Cardiac septum (tissue), 1 donor: ENCODE measurements at regions not wholly inside any gene's neighbourhood (a gene's known extent, or its start where the extent isn't known, plus 50 kb on each side); places are given as distances from the start of the nearest gene placed in this dataset.

Source experiments
- DNase-seq: peaks from one replicate; pipeline ENCODE4 v3.0.0-alpha.2; 2020; ENCODE audit warnings: low spot score
- intact Hi-C: fragments of 100-400 bp; cut with DNase I; formaldehyde crosslinking; loops from one replicate; pipeline ENCODE4 v1.14.0; 2022
- donor health status: DM: no; HTN: no; CAD: no.

GRCh38 chr7:89757910-89758309 lies 396.4 kb upstream of the STEAP1 start:
- intact Hi-C loops, result no loop called here
- DNase-seq, result no peak

GRCh38 chr7:89760690-89761089 lies 393.6 kb upstream of the STEAP1 start:
- intact Hi-C loops, result no loop called here
- no peak for DNase-seq

- DNase-seq, result peak; percentile 68
- intact Hi-C loops, result no loop called here
These were observed 393.1 kb upstream of the STEAP1 start for GRCh38 chr7:89761173-89761572.

- intact Hi-C loops, result no loop called here
- no peak for DNase-seq
These were observed 384.1 kb upstream of the STEAP1 start for GRCh38 chr7:89770161-89770560.

GRCh38 chr7:89771003-89771636 lies 383.1 kb upstream of the STEAP1 start:
- intact Hi-C loops, result no loop called here
- DNase-seq, result no peak

GRCh38 chr7:89772276-89772675 lies 382.0 kb upstream of the STEAP1 start:
- no peak for DNase-seq
- intact Hi-C loops, result no loop called here

- intact Hi-C loops, result no loop called here
- DNase-seq, result no peak
These were observed 380.7 kb upstream of the STEAP1 start for GRCh38 chr7:89773611-89774010.

- no peak for DNase-seq
- intact Hi-C loops, result no loop called here
These were observed 378.8 kb upstream of the STEAP1 start for GRCh38 chr7:89775459-89775858.

GRCh38 chr7:89776980-89777379 lies 377.3 kb upstream of the STEAP1 start:
- intact Hi-C loops, result no loop called here
- DNase-seq, result no peak

- DNase-seq, result no peak
- intact Hi-C loops, result no loop called here
These were observed 376.8 kb upstream of the STEAP1 start for GRCh38 chr7:89777499-89777898.

GRCh38 chr7:89780291-89780690 lies 374.0 kb upstream of the STEAP1 start:
- no peak for DNase-seq
- intact Hi-C loops, result no loop called here

- DNase-seq, result no peak
- intact Hi-C loops, result no loop called here
These were observed 357.8 kb upstream of the STEAP1 start for GRCh38 chr7:89796481-89796880.

GRCh38 chr7:89797965-89798598 lies 356.2 kb upstream of the STEAP1 start:
- no peak for DNase-seq
- intact Hi-C loops, result no loop called here

- peak; percentile 44 for DNase-seq
- intact Hi-C loops, result no loop called here
These were observed 355.7 kb upstream of the STEAP1 start for GRCh38 chr7:89798599-89798996.

- DNase-seq, result no peak
- intact Hi-C loops, result no loop called here
These were observed 353.5 kb upstream of the STEAP1 start for GRCh38 chr7:89800761-89801160.

- intact Hi-C loops, result no loop called here
- no peak for DNase-seq
These were observed 345.0 kb upstream of the STEAP1 start for GRCh38 chr7:89809291-89809690.

GRCh38 chr7:89813081-89813480 lies 341.2 kb upstream of the STEAP1 start:
- intact Hi-C loops, result no loop called here
- no peak for DNase-seq

GRCh38 chr7:89826121-89826520 lies 328.1 kb upstream of the STEAP1 start:
- intact Hi-C loops, result no loop called here
- DNase-seq, result no peak

- intact Hi-C loops, result no loop called here
- no peak for DNase-seq
These were observed 327.7 kb upstream of the STEAP1 start for GRCh38 chr7:89826557-89826956.

- intact Hi-C loops, result no loop called here
- no peak for DNase-seq
These were observed 316.8 kb upstream of the STEAP1 start for GRCh38 chr7:89837515-89837914.

GRCh38 chr7:89839329-89839728 lies 314.9 kb upstream of the STEAP1 start:
- no peak for DNase-seq
- intact Hi-C loops, result no loop called here

- intact Hi-C loops, result no loop called here
- no peak for DNase-seq
These were observed 308.3 kb upstream of the STEAP1 start for GRCh38 chr7:89845952-89846351.
